Ectodermal cell (in vitro differentiated cells): ENCODE measurements at regions not wholly inside any gene's neighbourhood (a gene's known extent, or its start where the extent isn't known, plus 50 kb on each side); places are given as distances from the start of the nearest gene placed in this dataset.

Experiments
- H3K27ac ChIP-seq: 2 replicates; pipeline ENCODE4 v1.7.0; 2013; ENCODE audit warnings: mild to moderate bottlenecking, low read depth, low read length; ENCODE audit not compliant: insufficient read depth, poor library complexity, severe bottlenecking
- H3K27me3 ChIP-seq: 2 replicates; pipeline ENCODE4 v1.7.0; 2013; ENCODE audit warnings: mild to moderate bottlenecking, low read length; ENCODE audit not compliant: insufficient read depth, control insufficient read depth, poor library complexity, severe bottlenecking
- H3K36me3 ChIP-seq: one replicate; pipeline ENCODE4 v1.7.0; 2013; ENCODE audit warnings: low read length; ENCODE audit not compliant: control insufficient read depth, insufficient read depth
- H3K4me1 ChIP-seq: one replicate; pipeline ENCODE4 v1.7.0; 2013; ENCODE audit warnings: low read length; ENCODE audit not compliant: control insufficient read depth, insufficient read depth
- H3K4me3 ChIP-seq: 2 replicates; pipeline ENCODE4 v1.7.0; 2013; ENCODE audit warnings: low read depth, low read length, control low read depth; ENCODE audit not compliant: insufficient read depth
- H3K9me3 ChIP-seq: 2 replicates; pipeline ENCODE4 v1.7.0; 2013; ENCODE audit warnings: mild to moderate bottlenecking, low read length, moderate library complexity; ENCODE audit not compliant: control insufficient read depth
- WGBS, 2 experiments: methylation state at CpG; one replicate each; pipeline ENCODE4 v1.1.7; 2013; ENCODE audit warnings: missing lambda C conversion rate in 2 of 2; 5-methylcytosine and 5-hydroxymethylcytosine counted together

- no peaks in the 10 kb centered on the region for H3K27me3 ChIP-seq
- 69 to 75% methylated on average over 4 to 5 of the region's 5 CpGs for WGBS, 2 experiments
- H3K27ac ChIP-seq = no peak overlapping the region
- no peaks in the 10 kb centered on the region for H3K4me1 ChIP-seq
- H3K9me3 ChIP-seq = no peaks in the 10 kb centered on the region
- H3K4me3 ChIP-seq = no peak overlapping the region
- no peaks in the 10 kb centered on the region for H3K36me3 ChIP-seq
Observed at GRCh38 chr4:177566691-177567090, 124.5 kb upstream of the AGA start.

- Histone ChIP-seq H3K27ac (no peak overlapping the region), H3K4me1 (no peaks in the 10 kb centered on the region), H3K9me3 (no peaks in the 10 kb centered on the region), H3K27me3 (no peaks in the 10 kb centered on the region), H3K36me3 (no peaks in the 10 kb centered on the region), H3K4me3 (no peak overlapping the region)
- WGBS, 2 experiments = 100% methylated on average over 3 of the region's 3 CpGs
Observed at GRCh38 chr4:177568931-177569330, 126.7 kb upstream of the AGA start.

- no peaks in the 10 kb centered on the region for H3K9me3 ChIP-seq
- no peaks in the 10 kb centered on the region for H3K36me3 ChIP-seq
- 95 to 100% methylated on average over 1 of the region's 1 CpG for WGBS, 2 experiments
- H3K27ac ChIP-seq = no peak overlapping the region
- no peaks in the 10 kb centered on the region for H3K27me3 ChIP-seq
- no peak overlapping the region for H3K4me3 ChIP-seq
- H3K4me1 ChIP-seq = no peaks in the 10 kb centered on the region
Observed at GRCh38 chr4:177569434-177569833, 127.2 kb upstream of the AGA start.

GRCh38 chr4:177573507-177573906, 131.3 kb upstream of the AGA start:
- no peaks in the 10 kb centered on the region for H3K9me3 ChIP-seq
- H3K4me3 ChIP-seq = no peak overlapping the region
- 100% methylated on average over 2 of the region's 2 CpGs; no CpG with 5 or more reads in 1 of the 2 experiments for WGBS, 2 experiments
- H3K36me3 ChIP-seq = no peaks in the 10 kb centered on the region
- no peak overlapping the region for H3K27ac ChIP-seq
- H3K27me3 ChIP-seq = no peaks in the 10 kb centered on the region
- no peaks in the 10 kb centered on the region for H3K4me1 ChIP-seq

GRCh38 chr4:177574446-177574845, 132.2 kb upstream of the AGA start:
- WGBS, 2 experiments = 93 to 94% methylated on average over 6 to 8 of the region's 8 CpGs

GRCh38 chr4:177579649-177580048, 137.4 kb upstream of the AGA start:
- WGBS, 2 experiments = 60% methylated on average over 1 of the region's 1 CpG; no CpG with 5 or more reads in 1 of the 2 experiments
- Histone ChIP-seq H3K9me3 (no peaks in the 10 kb centered on the region), H3K36me3 (no peaks in the 10 kb centered on the region), H3K4me3 (no peak overlapping the region), H3K27me3 (no peaks in the 10 kb centered on the region), H3K4me1 (no peaks in the 10 kb centered on the region), H3K27ac (no peak overlapping the region)

More at GRCh38 chr4:177574446-177574845, 132.2 kb upstream of the AGA start:
- no peaks in the 10 kb centered on the region for H3K4me1 ChIP-seq
- no peak overlapping the region for H3K27ac ChIP-seq
- H3K36me3 ChIP-seq = no peaks in the 10 kb centered on the region
- H3K4me3 ChIP-seq = no peak overlapping the region
- H3K9me3 ChIP-seq = no peaks in the 10 kb centered on the region
- H3K27me3 ChIP-seq = no peaks in the 10 kb centered on the region

- Histone ChIP-seq H3K27me3 (no peaks in the 10 kb centered on the region), H3K9me3 (no peaks in the 10 kb centered on the region), H3K36me3 (no peaks in the 10 kb centered on the region), H3K4me1 (no peaks in the 10 kb centered on the region), H3K4me3 (no peak overlapping the region), H3K27ac (no peak overlapping the region)
Observed at GRCh38 chr4:177582992-177583391, 140.8 kb upstream of the AGA start.

GRCh38 chr4:177587989-177588388, 145.8 kb upstream of the AGA start:
- 100% methylated on average over 1 of the region's 2 CpGs; no CpG with 5 or more reads in 1 of the 2 experiments for WGBS, 2 experiments
- H3K27ac ChIP-seq = no peak overlapping the region
- no peaks in the 10 kb centered on the region for H3K4me1 ChIP-seq
- H3K9me3 ChIP-seq = no peaks in the 10 kb centered on the region
- no peaks in the 10 kb centered on the region for H3K27me3 ChIP-seq
- no peak overlapping the region for H3K4me3 ChIP-seq
- H3K36me3 ChIP-seq = no peaks in the 10 kb centered on the region

- Histone ChIP-seq H3K27ac (no peak overlapping the region), H3K27me3 (no peaks in the 10 kb centered on the region), H3K4me1 (peaks cover 6% of the 10 kb centered on the region), H3K4me3 (no peak overlapping the region), H3K9me3 (no peaks in the 10 kb centered on the region), H3K36me3 (no peaks in the 10 kb centered on the region)
- 41 to 57% methylated on average over 1 of the region's 2 CpGs for WGBS, 2 experiments
Observed at GRCh38 chr4:177595386-177595785, 153.1 kb upstream of the AGA start.

- peaks cover 6% of the 10 kb centered on the region for H3K4me1 ChIP-seq
- WGBS, 2 experiments = 58 to 62% methylated on average over 4 of the region's 4 CpGs
- no peaks in the 10 kb centered on the region for H3K9me3 ChIP-seq
- no peak overlapping the region for H3K4me3 ChIP-seq
- H3K27me3 ChIP-seq = no peaks in the 10 kb centered on the region
- no peak overlapping the region for H3K27ac ChIP-seq
- no peaks in the 10 kb centered on the region for H3K36me3 ChIP-seq
Observed at GRCh38 chr4:177596035-177596434, 153.8 kb upstream of the AGA start.

- no peaks in the 10 kb centered on the region for H3K9me3 ChIP-seq
- no peak overlapping the region for H3K27ac ChIP-seq
- H3K36me3 ChIP-seq = no peaks in the 10 kb centered on the region
- peaks cover 6% of the 10 kb centered on the region for H3K4me1 ChIP-seq
- no peaks in the 10 kb centered on the region for H3K27me3 ChIP-seq
- H3K4me3 ChIP-seq = no peak overlapping the region
- WGBS, 2 experiments = 92 to 94% methylated on average over 7 of the region's 7 CpGs
Observed at GRCh38 chr4:177596991-177597390, 154.8 kb upstream of the AGA start.
